GM12878 (cell line): ENCODE measurements at regions not wholly inside any gene's neighbourhood (a gene's known extent, or its start where the extent isn't known, plus 50 kb on each side); places are given as distances from the start of the nearest gene placed in this dataset.

Source experiments
- ATAC-seq: fragments of 200-7000 bp; cut with Tn5 transposase; 3 replicates; pipeline ENCODE4 v1.9.1; 2020; ENCODE audit warnings: mild to moderate bottlenecking, moderate library complexity
- BruUV-seq: library from RNA; stranded (reverse); fragments of 400-500 nt; replicated peaks from 2 replicates; lab custom pipeline; 2021; lab: Mats Ljungman, UMichigan
- CTCF ChIA-PET: fragments of 300-600 bp; sonication (Branson Sonifier 250); formaldehyde crosslinking; extraction: SDS; loops from one replicate; lab custom pipeline; 2021; ENCODE audit warnings: inconsistent platforms; lab: Yijun Ruan, JAX
- POLR2A ChIA-PET: fragments of 350-600 bp; formaldehyde crosslinking; extraction: SDS; loops from one replicate; lab custom pipeline; 2021; ENCODE audit warnings: inconsistent platforms; lab: Charles Lee
- RAD21 ChIA-PET: fragments of 300-600 bp; sonication (Branson Sonifier 250); formaldehyde crosslinking; loops from one replicate; lab custom pipeline; 2023; ENCODE audit warnings: antibody characterized with exemption; ENCODE audit not compliant: unreplicated experiment; lab: Charles Lee
- SMC1A ChIA-PET: fragments of 300-600 bp; sonication (Branson Sonifier 250); formaldehyde crosslinking; loops from one replicate; lab custom pipeline; 2023; ENCODE audit not compliant: unreplicated experiment, uncharacterized antibody; lab: Charles Lee
- DNase-seq: peaks from one replicate; pipeline ENCODE4 v3.0.0-alpha.2; 2011; ENCODE audit warnings: low read depth, low spot score
- FAIRE-seq: peaks from 3 replicates; lab custom pipeline; 2011; peaks lifted over from hg19 to GRCh38; lab: Jason Lieb, UNC
- H2AFZ ChIP-seq: 2 replicates; pipeline ENCODE4 v1.6.0; 2011; ENCODE audit warnings: low read depth, low read length, control low read depth; ENCODE audit not compliant: control insufficient read depth
- H3K27ac ChIP-seq: 2 replicates; pipeline ENCODE4 v1.5.1; 2011; ENCODE audit warnings: control low read depth; ENCODE audit not compliant: control insufficient read depth, insufficient read depth
- H3K27me3 ChIP-seq, 2 experiments: replicated peaks in 1 of 2; 2 replicates each; pipeline versions ENCODE4 v1.6.0 to v1.6.1; 2011; ENCODE audit warnings: low read length in 1 of 2; ENCODE audit not compliant: control insufficient read depth in 2 of 2, insufficient read depth in 2 of 2
- H3K36me3 ChIP-seq, 2 experiments: 2 replicates each; pipeline ENCODE4 v1.5.1; 2011; ENCODE audit warnings: low read length in 1 of 2; ENCODE audit not compliant: control insufficient read depth in 2 of 2, insufficient read depth in 2 of 2
- H3K4me1 ChIP-seq: 2 replicates; pipeline ENCODE4 v1.6.1; 2011; ENCODE audit warnings: mild to moderate bottlenecking, low read length, moderate library complexity, mixed read lengths; ENCODE audit not compliant: control insufficient read depth, insufficient read depth
- H3K4me2 ChIP-seq: 2 replicates; pipeline ENCODE4 v1.6.0; 2011; ENCODE audit warnings: control low read depth; ENCODE audit not compliant: control insufficient read depth, insufficient read depth
- H3K4me3 ChIP-seq: fragments of 200-600 bp; sonication (generic); 2 replicates; pipeline ENCODE4 v1.5.1; 2016
- H3K79me2 ChIP-seq: 2 replicates; pipeline ENCODE4 v1.6.0; 2011; ENCODE audit warnings: low read length; ENCODE audit not compliant: control insufficient read depth, insufficient read depth
- H3K9ac ChIP-seq: 2 replicates; pipeline ENCODE4 v1.8.0; 2011; ENCODE audit warnings: low read length, control low read depth, mixed read lengths; ENCODE audit not compliant: control insufficient read depth, insufficient read depth
- H3K9me3 ChIP-seq: replicated peaks from 3 replicates; pipeline ENCODE4 v1.5.1; 2011; ENCODE audit warnings: mild to moderate bottlenecking, low read length; ENCODE audit not compliant: control insufficient read depth, insufficient read depth
- H4K20me1 ChIP-seq: 2 replicates; pipeline ENCODE4 v1.6.0; 2011; ENCODE audit not compliant: control insufficient read depth, insufficient read depth
- BMI1 ChIP-seq: fragments of 450-650 bp; IDR thresholded peaks from 2 replicates; pipeline ENCODE4 v1.6.1; 2016; ENCODE audit warnings: mild to moderate bottlenecking, moderate library complexity, borderline replicate concordance
- E4F1 ChIP-seq: fragments of 450-650 bp; IDR thresholded peaks from 2 replicates; pipeline ENCODE4 v1.6.1; 2018; ENCODE audit warnings: borderline replicate concordance, mild to moderate bottlenecking; ENCODE audit not compliant: partially characterized antibody
- ESRRA ChIP-seq: IDR thresholded peaks from 2 replicates; pipeline ENCODE4 v1.6.1; 2012; ENCODE audit warnings: mild to moderate bottlenecking, low read length, improper control_type of control experiment
- GABPA ChIP-seq: IDR thresholded peaks from 2 replicates; pipeline ENCODE4 v1.6.1; 2014; ENCODE audit warnings: antibody characterized with exemption, low read depth, mild to moderate bottlenecking, inconsistent platforms
- KLF5 ChIP-seq: fragments of 450-650 bp; IDR thresholded peaks from 2 replicates; pipeline ENCODE4 v1.6.1; 2014; ENCODE audit warnings: mild to moderate bottlenecking; ENCODE audit not compliant: partially characterized antibody
- SMAD1 ChIP-seq: fragments of 450-650 bp; IDR thresholded peaks from 2 replicates; pipeline ENCODE4 v1.6.1; 2018; ENCODE audit warnings: mild to moderate bottlenecking, low read depth; ENCODE audit not compliant: partially characterized antibody
- SMAD5 ChIP-seq: IDR thresholded peaks from 2 replicates; pipeline ENCODE4 v1.6.1; 2016; ENCODE audit warnings: antibody characterized with exemption, low read depth
- SREBF2 ChIP-seq: IDR thresholded peaks from 2 replicates; pipeline ENCODE4 v1.6.1; 2012; ENCODE audit warnings: mild to moderate bottlenecking, low read length
- STAT3 ChIP-seq: IDR thresholded peaks from 2 replicates; pipeline ENCODE4 v1.6.1; 2011; ENCODE audit warnings: low read depth, low read length, improper control_type of control experiment
- SUPT20H ChIP-seq: IDR thresholded peaks from 2 replicates; pipeline ENCODE4 v1.6.1; 2011; ENCODE audit warnings: low read depth, mild to moderate bottlenecking, low read length, moderate library complexity, borderline replicate concordance; ENCODE audit not compliant: control insufficient read depth
- TAF1 ChIP-seq: IDR thresholded peaks from 2 replicates; pipeline ENCODE4 v1.6.1; 2011; ENCODE audit warnings: mild to moderate bottlenecking, low read depth, low read length, borderline replicate concordance
- TCF12 ChIP-seq: IDR thresholded peaks from 2 replicates; pipeline ENCODE4 v1.6.1; 2011; ENCODE audit warnings: low read depth, mild to moderate bottlenecking, low read length
- TCF3 ChIP-seq: IDR thresholded peaks from 2 replicates; pipeline ENCODE4 v1.6.1; 2012; ENCODE audit warnings: low read depth, mild to moderate bottlenecking, low read length, borderline replicate concordance; ENCODE audit not compliant: insufficient read depth
- ZBTB33 ChIP-seq: fragments of 450-650 bp; IDR thresholded peaks from 2 replicates; pipeline ENCODE4 v1.6.1; 2017; ENCODE audit warnings: mild to moderate bottlenecking
- ZNF592 ChIP-seq: fragments of 450-650 bp; IDR thresholded peaks from 2 replicates; pipeline ENCODE4 v1.6.1; 2017; ENCODE audit warnings: mild to moderate bottlenecking, moderate library complexity
- WGBS: methylation state at CpG from one replicate; pipeline ENCODE4 v1.1.6; 2016; ENCODE audit warnings: low lambda C conversion rate; ENCODE audit not compliant: insufficient replicate concordance, insufficient coverage; ENCODE audit errors: missing lambda C conversion rate; 5-methylcytosine and 5-hydroxymethylcytosine counted together
- in situ Hi-C: fragments of 300-500 bp; cut with MboI; formaldehyde crosslinking; loops from 9 replicates; pipeline ENCODE4 v1.14.3; 2018; ENCODE audit warnings: mixed read lengths
- intact Hi-C: fragments of 100-400 bp; cut with micrococcal nuclease; formaldehyde crosslinking; loops from one replicate; pipeline ENCODE4 v1.14.2; 2022; ENCODE audit not compliant: unreplicated experiment

- no peak for TF ChIP-seq E4F1
- no peak for TF ChIP-seq TAF1
- TF ChIP-seq ESRRA = no peak
- TF ChIP-seq SMAD5 = no peak
- TF ChIP-seq, all 136 proteins: peak for 0
Measured at GRCh38 chr2:20511130-20511529, 64.3 kb downstream of the RHOB start (continued).

- Histone ChIP-seq H3K27me3 (no peaks in the 10 kb centered on the region; a peak in 1 of 4 replicates), H2AFZ (no peak overlapping the region), H3K79me2 (no peaks in the 10 kb centered on the region), H3K27ac (no peak overlapping the region), H3K9ac (no peak overlapping the region), H3K4me1 (peaks cover 16% of the 10 kb centered on the region), H3K36me3 (no peaks in the 10 kb centered on the region), H3K4me2 (no peak overlapping the region), H3K9me3 (no peaks in the 10 kb centered on the region; the same call in 2 of the 3 replicates), H3K4me3 (no peak overlapping the region), H4K20me1 (no peaks in the 10 kb centered on the region)
- ChIA-PET POLR2A (interaction anchor here (0.6 kb wide), 1 partner anchor 1817 kb away, joined by 4 read pairs; no protein-coding TSS in a partner anchor), RAD21 (interaction anchor here (0.7 kb wide), 1 partner anchor 1179 kb away, joined by 4 read pairs; no protein-coding TSS in a partner anchor), SMC1A (no interaction called here), CTCF (no interaction called here)
- ATAC-seq = no peak
- 71% methylated on average over 11 of the region's 11 CpGs for WGBS
- intact Hi-C loops = no loop called here
- no peak for FAIRE-seq
- no peak for DNase-seq
- no TSS peak for BruUV-seq
- in situ Hi-C loops = no loop called here
- no peak for TF ChIP-seq KLF5
- TF ChIP-seq STAT3 = no peak
- TF ChIP-seq SMAD5 = no peak
- no peak for TF ChIP-seq ZNF592
- TF ChIP-seq SREBF2 = no peak
- no peak for TF ChIP-seq TCF12
- TF ChIP-seq ZBTB33 = no peak
- no peak for TF ChIP-seq GABPA
- no peak for TF ChIP-seq SMAD1
- TF ChIP-seq TCF3 = no peak
- TF ChIP-seq SUPT20H = no peak
- no peak for TF ChIP-seq BMI1
Measured at GRCh38 chr2:20512061-20512605, 65.3 kb downstream of the RHOB start.
